ENCODE measurements at regions not wholly inside any gene's neighbourhood (a gene's known extent, or its start where the extent isn't known, plus 50 kb on each side); places are given as distances from the start of the nearest gene placed in this dataset.

DNA sequence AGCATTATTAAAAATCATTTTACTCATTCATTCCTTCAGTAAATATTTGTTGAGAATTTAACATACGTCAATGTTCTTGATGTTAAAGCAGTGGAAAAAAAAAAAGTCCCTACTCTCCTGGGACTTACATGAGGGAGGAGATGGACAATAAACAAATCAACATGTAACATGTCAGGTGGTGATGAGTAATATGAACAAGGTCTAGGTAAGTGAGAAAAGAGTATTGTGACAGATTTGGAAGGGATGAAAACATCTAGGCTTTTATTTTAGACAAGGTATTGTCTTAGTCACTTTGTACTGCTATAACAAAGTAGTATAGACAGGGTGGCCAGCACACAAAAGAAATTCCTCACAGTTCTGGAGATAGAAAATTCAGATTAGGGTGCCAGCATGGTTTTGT is 167.2 kb downstream of the FSCB start:
- TF ChIP-seq, protein P1, sequence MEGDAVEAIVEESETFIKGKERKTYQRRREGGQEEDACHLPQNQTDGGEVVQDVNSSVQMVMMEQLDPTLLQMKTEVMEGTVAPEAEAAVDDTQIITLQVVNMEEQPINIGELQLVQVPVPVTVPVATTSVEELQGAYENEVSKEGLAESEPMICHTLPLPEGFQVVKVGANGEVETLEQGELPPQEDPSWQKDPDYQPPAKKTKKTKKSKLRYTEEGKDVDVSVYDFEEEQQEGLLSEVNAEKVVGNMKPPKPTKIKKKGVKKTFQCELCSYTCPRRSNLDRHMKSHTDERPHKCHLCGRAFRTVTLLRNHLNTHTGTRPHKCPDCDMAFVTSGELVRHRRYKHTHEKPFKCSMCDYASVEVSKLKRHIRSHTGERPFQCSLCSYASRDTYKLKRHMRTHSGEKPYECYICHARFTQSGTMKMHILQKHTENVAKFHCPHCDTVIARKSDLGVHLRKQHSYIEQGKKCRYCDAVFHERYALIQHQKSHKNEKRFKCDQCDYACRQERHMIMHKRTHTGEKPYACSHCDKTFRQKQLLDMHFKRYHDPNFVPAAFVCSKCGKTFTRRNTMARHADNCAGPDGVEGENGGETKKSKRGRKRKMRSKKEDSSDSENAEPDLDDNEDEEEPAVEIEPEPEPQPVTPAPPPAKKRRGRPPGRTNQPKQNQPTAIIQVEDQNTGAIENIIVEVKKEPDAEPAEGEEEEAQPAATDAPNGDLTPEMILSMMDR (IDR thresholded peaks at IDR 0.05; ENCODE audit: borderline replicate concordance, extremely low read depth, low read length, poor library complexity, severe bottlenecking): no peak
- TF ChIP-seq EZH2 (IDR thresholded peaks at IDR 0.05; ENCODE audit: borderline replicate concordance, low read depth, low read length, severe bottlenecking): no peak

All from DND-41 (cell line).